ENCODE measurements at regions not wholly inside any gene's neighbourhood (a gene's known extent, or its start where the extent isn't known, plus 50 kb on each side); places are given as distances from the start of the nearest gene placed in this dataset.
A peak's percentile ranks its signal among the peaks of the same experiment; 100 is the strongest.

- Mint-ChIP-seq H3K36me3 (ENCODE audit: low read depth) (no peaks in the 10 kb centered on the region), H3K9me3 (no peaks in the 10 kb centered on the region), H3K27ac (no peak overlapping the region), H3K4me3 (no peak overlapping the region), H3K27me3 (no peaks in the 10 kb centered on the region), H3K4me1 (ENCODE audit: low read depth) (peaks cover 2% of the 10 kb centered on the region)
- no peak for TF ChIP-seq CTCF (IDR thresholded peaks at IDR 0.05)
- ATAC-seq (no peak), DNase-seq (no peak)
- ChIA-PET CTCF (no interaction called here), POLR2A (no interaction called here)
- intact Hi-C loops (cut with micrococcal nuclease) = no loop called here
These were observed 159.0 kb upstream of the HAAO start for GRCh38 chr2:42951263-42951938.

- CTCF ChIA-PET = no interaction called here
- no peak overlapping the region for H3K27ac Mint-ChIP-seq
- intact Hi-C loops (cut with micrococcal nuclease) = loop anchor here (10.0 kb wide), 1 partner anchor 536 kb away; no protein-coding TSS in a partner anchor
These were observed 156.7 kb upstream of the HAAO start for GRCh38 chr2:42949125-42949524.

GRCh38 chr2:42947809-42948600 is 155.6 kb upstream of the HAAO start:
- Mint-ChIP-seq H3K36me3 (ENCODE audit: low read depth) (no peaks in the 10 kb centered on the region), H3K27me3 (no peaks in the 10 kb centered on the region), H3K27ac (no peak overlapping the region), H3K4me3 (no peak overlapping the region), H3K4me1 (ENCODE audit: low read depth) (peaks cover 2% of the 10 kb centered on the region), H3K9me3 (no peaks in the 10 kb centered on the region)
- ChIA-PET POLR2A (interaction anchor here (1.2 kb wide), 1 partner anchor 280 kb away, joined by 4 read pairs; no protein-coding TSS in a partner anchor), CTCF (interaction anchor here (0.7 to 6.2 kb wide), 30 partner anchors 12 to 665 kb away, joined by 3 to 76 read pairs (median 4); no protein-coding TSS in a partner anchor)
- no peak for TF ChIP-seq CTCF (IDR thresholded peaks at IDR 0.05)
- DNase-seq = no peak
- intact Hi-C loops (cut with micrococcal nuclease) = loop anchor here (2.0 to 10.0 kb wide), 2 partner anchors 281 to 537 kb away; no protein-coding TSS in a partner anchor
- ATAC-seq = no peak

More at GRCh38 chr2:42949125-42949524, 156.7 kb upstream of the HAAO start:
- Mint-ChIP-seq H3K36me3 (ENCODE audit: low read depth) (no peaks in the 10 kb centered on the region), H3K4me1 (ENCODE audit: low read depth) (peaks cover 2% of the 10 kb centered on the region), H3K4me3 (no peak overlapping the region), H3K27me3 (no peaks in the 10 kb centered on the region), H3K9me3 (no peaks in the 10 kb centered on the region)
- ATAC-seq = peak; percentile 37
- DNase-seq = no peak
- no peak for TF ChIP-seq CTCF (IDR thresholded peaks at IDR 0.05)
- POLR2A ChIA-PET = no interaction called here

GRCh38 chr2:42944779-42945415 is 152.5 kb upstream of the HAAO start:
- no peak overlapping the region for H3K27ac Mint-ChIP-seq
- TF ChIP-seq CTCF (IDR thresholded peaks at IDR 0.05) = no peak
- ChIA-PET CTCF (interaction anchor here (0.7 to 6.2 kb wide), 11 partner anchors 9 to 540 kb away, joined by 3 to 76 read pairs (median 4); no protein-coding TSS in a partner anchor), POLR2A (interaction anchor here (0.7 kb wide), 1 partner anchor 12 kb away, joined by 3 read pairs; no protein-coding TSS in a partner anchor)
- ATAC-seq (no peak), DNase-seq (no peak)
- no peaks in the 10 kb centered on the region for H3K36me3 Mint-ChIP-seq (ENCODE audit: low read depth)
- H3K4me3 Mint-ChIP-seq = no peak overlapping the region
- peaks cover 2% of the 10 kb centered on the region for H3K4me1 Mint-ChIP-seq (ENCODE audit: low read depth)
- no peaks in the 10 kb centered on the region for H3K9me3 Mint-ChIP-seq
- intact Hi-C loops (cut with micrococcal nuclease) = loop anchor here (10.0 kb wide), 1 partner anchor 540 kb away; no protein-coding TSS in a partner anchor
- no peaks in the 10 kb centered on the region for H3K27me3 Mint-ChIP-seq

All from activated CD8-positive, alpha-beta T cell treated with anti-CD3 and anti-CD28 coated beads for 36 hours (primary cell).